HG03135 (cell line): ENCODE measurements at regions not wholly inside any gene's neighbourhood (a gene's known extent, or its start where the extent isn't known, plus 50 kb on each side); places are given as distances from the start of the nearest gene placed in this dataset.
"Not testable (repeated sequence)": the region's sequence is repeated elsewhere in the genome, so short reads cannot be mapped to it uniquely, and the experiment has no call there.

Experiments
- ATAC-seq: cut with Tn5 transposase; IDR thresholded peaks from one replicate; pipeline ENCODE4 v1.9.1; 2021; ENCODE audit warnings: mild to moderate bottlenecking, moderate library complexity; ENCODE audit not compliant: unreplicated experiment

- ATAC-seq = not testable (repeated sequence)
Observed at GRCh38 chr12:73002504-73002903, 730.3 kb downstream of the TRHDE start.

GRCh38 chr12:73009138-73009834 is 737.1 kb downstream of the TRHDE start:
- ATAC-seq = not testable (repeated sequence)

GRCh38 chr12:73017981-73018380 is 745.8 kb downstream of the TRHDE start:
- ATAC-seq = no peak

DNA sequence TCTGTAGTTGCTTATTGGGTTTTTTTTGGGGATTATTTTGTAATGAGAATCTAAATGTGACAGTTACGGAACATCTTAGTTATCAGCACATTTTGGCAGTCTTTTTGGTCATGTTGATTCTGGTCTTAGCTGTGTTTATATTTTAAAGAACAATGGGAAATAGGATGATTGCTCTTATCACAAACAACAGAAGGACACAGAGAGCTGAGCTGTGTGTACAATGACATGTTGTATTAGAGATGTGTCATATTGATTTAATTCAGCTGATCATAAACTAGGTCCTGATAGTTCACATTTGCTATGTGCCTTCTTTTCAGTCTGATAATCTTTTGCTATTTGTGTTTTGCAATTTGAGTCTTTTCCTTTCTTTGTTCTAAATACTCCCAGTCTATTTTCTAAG is 781.7 kb downstream of the TRHDE start:
- ATAC-seq = no peak

GRCh38 chr12:73057428-73057827 is 785.3 kb downstream of the TRHDE start:
- no peak for ATAC-seq

GRCh38 chr12:73065913-73066312 is 793.7 kb downstream of the TRHDE start:
- no peak for ATAC-seq

GRCh38 chr12:73067616-73068015 is 795.4 kb downstream of the TRHDE start:
- ATAC-seq = no peak

- no peak for ATAC-seq
Observed at GRCh38 chr12:73072214-73072613, 800.0 kb downstream of the TRHDE start.

GRCh38 chr12:73076760-73077159 is 804.6 kb downstream of the TRHDE start:
- ATAC-seq = no peak

- ATAC-seq = no peak
Observed at GRCh38 chr12:73083736-73084135, 811.6 kb downstream of the TRHDE start.

DNA sequence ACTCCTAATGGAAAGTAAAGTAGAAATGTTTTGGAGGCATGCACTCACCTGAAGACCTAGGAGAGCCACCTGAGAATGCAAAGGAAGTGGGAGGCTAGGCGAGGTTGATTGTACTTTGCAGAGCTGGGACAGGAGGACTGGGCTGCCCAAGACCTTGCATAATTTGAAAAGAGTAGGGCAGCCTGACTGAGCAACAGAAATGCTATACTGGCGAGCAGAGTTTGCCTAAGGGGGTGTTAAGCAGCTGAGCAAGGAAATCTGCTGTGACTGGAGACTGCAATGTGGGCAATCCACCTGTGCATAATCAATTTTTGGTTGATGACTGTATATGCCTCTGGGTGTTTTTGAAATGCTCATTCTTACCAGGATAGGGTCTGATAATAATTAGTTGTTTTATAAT is 834.1 kb downstream of the TRHDE start:
- ATAC-seq = no peak

DNA sequence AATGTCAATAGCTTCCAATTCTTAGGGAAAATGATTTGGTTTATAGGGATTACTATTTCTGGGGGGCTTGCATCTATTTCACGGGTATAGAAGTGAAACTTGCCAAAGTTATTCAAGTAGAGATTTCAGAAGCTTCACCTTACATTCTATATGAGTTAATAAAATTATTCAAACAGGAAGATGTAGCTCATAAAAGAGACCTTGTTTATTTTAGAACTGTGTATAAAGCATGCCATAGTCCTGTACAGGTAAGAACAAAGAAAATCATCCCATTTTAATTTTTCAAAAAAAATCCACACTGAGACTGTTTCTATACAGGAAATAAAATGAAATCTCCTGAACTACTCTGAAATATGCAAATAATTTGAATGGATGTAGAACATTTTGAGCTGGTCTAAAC is 834.7 kb downstream of the TRHDE start:
- ATAC-seq = no peak

GRCh38 chr12:73110816-73111215 is 838.6 kb downstream of the TRHDE start:
- ATAC-seq = no peak

DNA sequence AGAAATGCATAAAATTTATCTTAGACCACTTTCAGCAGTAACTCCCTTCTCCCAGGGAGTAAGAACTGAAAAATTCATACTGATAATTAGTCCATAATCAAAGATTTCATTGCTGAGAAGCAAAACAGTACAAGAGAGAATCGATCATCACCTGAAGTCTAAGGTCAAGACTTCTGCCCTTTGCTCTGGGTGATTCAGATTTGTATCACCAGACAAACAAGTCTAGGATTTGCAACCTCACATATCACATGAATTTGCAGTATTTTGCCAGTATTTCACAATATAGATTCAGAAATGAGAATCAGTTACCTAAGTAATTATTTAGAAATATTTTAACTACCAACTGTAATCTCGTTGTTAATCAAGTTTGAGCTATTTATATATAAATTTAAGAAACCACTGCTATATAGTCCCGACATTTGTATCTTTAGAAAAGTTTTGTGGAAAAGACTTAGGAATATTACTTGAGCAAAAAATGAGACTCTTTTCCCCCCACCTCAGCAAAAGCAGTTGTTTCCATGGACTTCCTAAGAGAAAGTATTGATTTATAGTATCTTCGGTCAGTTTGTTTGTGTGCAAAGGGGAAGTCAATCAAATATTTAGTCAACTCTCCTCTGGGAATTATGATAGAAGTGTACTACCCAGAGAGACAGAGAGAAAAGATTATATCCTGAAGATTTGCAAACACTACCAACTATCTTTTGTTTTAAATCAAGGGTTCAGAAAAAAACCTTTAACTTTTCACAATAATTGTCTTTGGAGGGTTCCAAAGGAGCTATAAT is 840.1 kb downstream of the TRHDE start:
- ATAC-seq = no peak

DNA sequence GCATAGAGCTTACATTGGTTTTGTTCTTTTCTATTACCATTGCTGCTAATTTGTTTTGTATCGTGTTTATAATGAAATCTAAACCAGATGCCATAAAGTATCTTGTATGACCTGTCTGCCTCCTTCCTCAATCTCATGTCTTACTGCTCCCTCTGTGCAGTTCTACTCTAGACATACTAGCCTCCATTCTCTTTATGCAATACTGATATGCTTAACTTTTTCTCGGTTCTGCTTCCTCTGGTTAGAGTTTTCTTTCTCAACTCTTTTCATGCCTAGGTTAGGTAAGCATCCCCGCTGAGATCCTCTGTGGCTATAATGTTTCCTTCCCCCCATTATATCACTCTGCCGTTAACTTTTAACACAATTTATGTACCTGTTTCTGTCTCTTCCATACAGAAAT is 852.3 kb downstream of the TRHDE start:
- ATAC-seq = no peak

- no peak for ATAC-seq
Observed at GRCh38 chr12:73125148-73125547, 853.0 kb downstream of the TRHDE start.

DNA sequence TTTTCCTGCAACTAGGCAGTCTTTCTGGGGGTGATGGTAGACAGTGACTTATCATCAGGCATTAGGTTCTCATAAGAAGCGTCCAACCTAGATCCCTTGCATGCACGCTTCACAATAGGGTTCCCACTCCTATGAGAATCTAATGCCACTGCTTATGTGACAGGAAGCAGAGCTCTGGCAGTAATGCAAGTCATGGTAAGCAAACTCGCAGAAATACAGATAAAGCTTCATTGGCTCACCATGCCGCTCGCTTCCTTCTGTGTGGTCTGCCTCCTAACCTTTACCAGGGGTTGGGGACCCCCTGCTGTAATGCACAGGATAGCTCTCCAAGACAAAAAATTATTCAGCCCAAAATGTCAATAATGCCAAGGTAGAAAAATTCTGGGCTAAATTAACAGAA is 864.2 kb downstream of the TRHDE start:
- ATAC-seq = no peak

DNA sequence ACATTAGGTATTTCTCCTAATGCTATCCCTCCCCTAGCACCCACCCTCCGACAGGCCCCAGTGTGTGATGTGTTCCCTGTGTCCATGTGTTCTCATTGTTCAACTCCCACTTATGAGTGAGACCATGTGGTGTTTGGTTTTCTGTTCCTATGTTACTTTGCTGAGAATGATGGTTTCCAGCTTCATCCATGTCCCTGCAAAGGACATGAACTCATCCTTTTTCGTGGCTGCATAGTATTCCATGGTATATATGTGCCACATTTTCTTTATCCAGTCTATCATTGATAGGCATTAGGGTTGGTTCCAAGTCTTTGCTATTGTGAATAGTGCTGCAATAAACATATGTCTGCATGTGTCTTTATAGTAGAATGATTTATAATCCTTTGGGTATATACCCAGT is 867.5 kb downstream of the TRHDE start:
- not testable (repeated sequence) for ATAC-seq

GRCh38 chr12:73158341-73158740 is 886.2 kb downstream of the TRHDE start:
- ATAC-seq = no peak

DNA sequence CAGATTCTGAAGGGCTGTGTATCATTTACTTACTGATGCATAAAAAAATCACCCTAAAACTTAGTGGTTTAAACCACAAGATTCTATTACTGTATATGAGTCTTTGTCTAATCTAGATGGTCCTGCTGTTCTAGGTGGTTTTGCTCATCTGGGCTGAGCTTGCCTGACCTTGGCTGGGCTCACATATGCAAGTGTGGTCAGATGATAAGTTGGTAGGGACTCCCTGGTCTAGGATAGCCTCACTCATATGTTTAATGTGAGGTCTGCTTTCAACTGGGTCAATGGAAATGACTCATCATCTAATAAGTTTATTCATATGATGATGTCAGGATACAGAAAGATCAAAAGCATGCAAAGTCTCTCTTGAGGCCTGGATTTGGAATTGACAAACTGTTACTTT is 887.8 kb downstream of the TRHDE start:
- ATAC-seq = no peak

DNA sequence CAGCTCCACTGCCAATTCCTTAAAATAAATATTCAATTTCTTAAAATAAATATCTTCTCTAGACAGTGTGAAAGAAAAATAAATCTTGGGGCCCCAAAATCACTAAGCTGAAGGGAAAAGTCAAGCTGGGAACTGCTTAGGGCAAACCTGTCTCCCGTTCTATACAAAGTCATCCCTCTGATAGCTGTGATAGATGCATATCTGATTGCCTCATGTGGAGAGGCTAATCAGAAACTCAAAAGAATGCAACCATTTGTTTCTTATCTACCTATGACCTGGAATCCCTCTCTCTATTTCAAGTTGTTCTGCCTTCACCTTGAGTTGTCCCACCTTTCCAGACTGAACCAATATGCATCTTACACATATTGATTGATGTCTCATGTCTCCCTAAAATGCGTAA is 889.8 kb downstream of the TRHDE start:
- no peak for ATAC-seq

DNA sequence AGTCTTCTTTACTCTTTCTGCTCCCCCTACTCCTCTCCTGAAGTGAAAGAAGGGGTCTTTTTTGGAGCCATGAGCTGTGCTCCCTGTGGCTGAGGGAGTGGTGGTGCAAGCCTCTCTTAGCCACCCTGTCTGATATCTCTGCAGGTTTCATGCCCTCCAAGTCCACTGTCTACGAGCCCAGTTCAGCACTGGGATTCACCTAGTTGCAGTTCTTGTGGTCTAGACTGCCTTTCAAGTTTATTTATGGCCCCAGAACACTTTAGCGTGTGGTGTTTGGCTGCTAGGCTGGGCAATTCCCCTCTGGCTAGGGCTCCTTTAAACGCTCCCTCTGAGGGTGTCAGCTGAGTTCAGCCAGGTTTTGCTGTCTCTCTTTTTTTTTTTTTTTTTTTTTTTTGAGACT is 908.6 kb downstream of the TRHDE start:
- ATAC-seq = no peak

DNA sequence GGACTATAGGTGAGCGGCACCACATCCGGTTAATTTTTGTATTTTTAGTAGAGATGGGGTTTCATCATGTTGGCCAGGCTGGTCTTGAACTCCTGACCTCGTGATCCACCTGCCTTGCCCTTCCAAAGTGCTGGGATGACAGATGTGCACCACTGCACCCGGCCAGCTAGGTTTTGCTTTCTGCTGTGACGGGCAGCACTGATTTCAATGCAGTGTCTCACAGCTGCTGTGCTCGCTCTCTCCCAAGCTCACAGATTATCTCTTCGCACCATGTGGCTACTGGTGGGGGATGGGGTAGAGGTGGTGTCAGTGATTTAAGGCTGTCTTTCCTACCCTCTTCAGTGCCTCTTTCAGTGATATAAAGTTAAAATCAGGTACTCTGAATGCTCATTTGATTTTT is 909.1 kb downstream of the TRHDE start:
- no peak for ATAC-seq
